B cell (primary cell): ENCODE measurements at regions not wholly inside any gene's neighbourhood (a gene's known extent, or its start where the extent isn't known, plus 50 kb on each side); places are given as distances from the start of the nearest gene placed in this dataset.

Experiments
- ATAC-seq: fragments of 200-7000 bp; cut with Tn5 transposase; one replicate; pipeline ENCODE4 v1.10.0; 2021; ENCODE audit warnings: low read depth, mild to moderate bottlenecking, moderate number of reproducible peaks, moderate library complexity
- CTCF ChIA-PET: fragments of 350-600 bp; sonication (Branson Sonifier 250); formaldehyde crosslinking; loops from one replicate; lab custom pipeline; 2021; ENCODE audit warnings: antibody characterized with exemption, inconsistent platforms; lab: Charles Lee
- POLR2A ChIA-PET: fragments of 350-600 bp; sonication (Branson Sonifier 250); formaldehyde crosslinking; loops from one replicate; lab custom pipeline; 2021; ENCODE audit warnings: antibody characterized with exemption; lab: Charles Lee
- DNase-seq: peaks from one replicate; pipeline ENCODE4 v3.0.0; 2013
- H2AFZ ChIP-seq: 2 replicates; pipeline ENCODE4 v1.6.1; 2012; ENCODE audit warnings: mild to moderate bottlenecking, low read depth, low read length; ENCODE audit not compliant: insufficient read depth, poor library complexity, severe bottlenecking
- H3K27ac ChIP-seq, 2 donors: 1 replicate in 1 of 2; 2 replicates in 1 of 2; pipeline ENCODE4 v1.5.1; 2012 to 2013; ENCODE audit warnings: low read length in 2 of 2, mild to moderate bottlenecking in 2 of 2, moderate library complexity in 1 of 2
- H3K27me3 ChIP-seq, 4 experiments: fragments of 200-600 bp in 1 of 4; sonication (generic) in 1 of 4; replicated peaks in 1 of 4; 1 replicate in 2 of 4; 2 replicates in 2 of 4; pipeline versions ENCODE4 v1.6.1 to v1.7.0; 2013 to 2016; ENCODE audit warnings: low read length in 3 of 4, mild to moderate bottlenecking in 2 of 4, mixed read lengths in 1 of 4, moderate library complexity in 1 of 4; ENCODE audit not compliant: insufficient read depth in 4 of 4, control insufficient read depth in 3 of 4; ENCODE audit errors: control extremely low read depth in 1 of 4
- H3K36me3 ChIP-seq, 2 experiments: replicated peaks in 1 of 2; 1 replicate in 1 of 2; 2 replicates in 1 of 2; pipeline versions ENCODE4 v1.6.1 to v1.7.1; 2013; ENCODE audit warnings: low read length in 1 of 2; ENCODE audit not compliant: insufficient read depth in 2 of 2, control insufficient read depth in 1 of 2; ENCODE audit errors: control extremely low read depth in 1 of 2, extremely low read depth in 1 of 2
- H3K4me1 ChIP-seq, 2 donors: fragments of 200-600 bp in 1 of 2; sonication (generic) in 1 of 2; 1 replicate in 1 of 2; 2 replicates in 1 of 2; pipeline versions ENCODE4 v1.5.1 to v1.6.1; 2013 to 2017; ENCODE audit warnings: low read length in 2 of 2; ENCODE audit not compliant: control insufficient read depth in 2 of 2, insufficient read depth in 2 of 2
- H3K4me2 ChIP-seq: replicated peaks from 2 replicates; pipeline ENCODE3; 2012; ENCODE audit warnings: mild to moderate bottlenecking, low read depth, low read length; ENCODE audit not compliant: poor library complexity, severe bottlenecking
- H3K4me3 ChIP-seq, 5 experiments: fragments of 200-600 bp in 1 of 5; sonication (generic) in 1 of 5; 1 replicate in 3 of 5; 2 replicates in 2 of 5; pipeline versions ENCODE4 v1.5.1 to v1.7.0; 2011 to 2016; ENCODE audit warnings: low read length in 4 of 5, mild to moderate bottlenecking in 4 of 5, low read depth in 2 of 5, control low read depth in 1 of 5, moderate library complexity in 1 of 5; ENCODE audit not compliant: insufficient read depth in 1 of 5; ENCODE audit errors: control extremely low read depth in 1 of 5, extremely low read depth in 1 of 5
- H3K79me2 ChIP-seq: fragments of 200-600 bp; sonication (generic); one replicate; pipeline ENCODE4 v1.6.0; 2016; ENCODE audit warnings: low read length; ENCODE audit not compliant: control insufficient read depth, insufficient read depth
- H3K9ac ChIP-seq: fragments of 200-600 bp; sonication (generic); 2 replicates; pipeline ENCODE4 v1.6.1; 2017; ENCODE audit warnings: mild to moderate bottlenecking, low read length, moderate library complexity
- H3K9me3 ChIP-seq, 3 donors: one replicate each; pipeline versions ENCODE4 v1.6.1 to v1.7.1; 2013; ENCODE audit warnings: low read length in 2 of 3; ENCODE audit not compliant: control insufficient read depth in 2 of 3, insufficient read depth in 1 of 3; ENCODE audit errors: control extremely low read depth in 1 of 3
- H4K20me1 ChIP-seq: 2 replicates; pipeline ENCODE4 v1.6.0; 2012; ENCODE audit warnings: mild to moderate bottlenecking, low read length; ENCODE audit not compliant: insufficient read depth, control insufficient read depth, poor library complexity, severe bottlenecking
- H3K27ac Mint-ChIP-seq: one replicate; pipeline ENCODE4 v1.8.0; 2021; ENCODE audit warnings: mixed read lengths
- H3K27me3 Mint-ChIP-seq: one replicate; pipeline ENCODE4 v1.8.0; 2021; ENCODE audit warnings: mixed read lengths
- H3K4me1 Mint-ChIP-seq: one replicate; pipeline ENCODE4 v1.8.0; 2021; ENCODE audit warnings: mixed read lengths
- H3K4me3 Mint-ChIP-seq: one replicate; pipeline ENCODE4 v1.8.0; 2021; ENCODE audit warnings: mixed read lengths
- H3K9me3 Mint-ChIP-seq: one replicate; pipeline ENCODE4 v1.8.0; 2022; ENCODE audit warnings: mixed read lengths; ENCODE audit not compliant: insufficient read depth
- EZH2 ChIP-seq: IDR thresholded peaks from 2 replicates; pipeline ENCODE4 v1.6.1; 2012; ENCODE audit warnings: borderline replicate concordance, low read depth, mild to moderate bottlenecking, moderate library complexity, low read length; ENCODE audit not compliant: insufficient read depth, poor library complexity, severe bottlenecking
- WGBS: methylation state at CpG from one replicate; pipeline ENCODE4 v1.1.5; 2013; ENCODE audit warnings: missing lambda C conversion rate; ENCODE audit not compliant: insufficient coverage; 5-methylcytosine and 5-hydroxymethylcytosine counted together
- intact Hi-C: fragments of 100-400 bp; cut with micrococcal nuclease; formaldehyde crosslinking; loops from one replicate; pipeline ENCODE4 v1.10.0; 2022
- TF ChIP-seq, protein P1 (sequence below): fragments of 200-600 bp; IDR thresholded peaks from one replicate; pipeline ENCODE4 v1.8.0; 2022; ENCODE audit warnings: antibody characterized with exemption, mild to moderate bottlenecking

DNA sequence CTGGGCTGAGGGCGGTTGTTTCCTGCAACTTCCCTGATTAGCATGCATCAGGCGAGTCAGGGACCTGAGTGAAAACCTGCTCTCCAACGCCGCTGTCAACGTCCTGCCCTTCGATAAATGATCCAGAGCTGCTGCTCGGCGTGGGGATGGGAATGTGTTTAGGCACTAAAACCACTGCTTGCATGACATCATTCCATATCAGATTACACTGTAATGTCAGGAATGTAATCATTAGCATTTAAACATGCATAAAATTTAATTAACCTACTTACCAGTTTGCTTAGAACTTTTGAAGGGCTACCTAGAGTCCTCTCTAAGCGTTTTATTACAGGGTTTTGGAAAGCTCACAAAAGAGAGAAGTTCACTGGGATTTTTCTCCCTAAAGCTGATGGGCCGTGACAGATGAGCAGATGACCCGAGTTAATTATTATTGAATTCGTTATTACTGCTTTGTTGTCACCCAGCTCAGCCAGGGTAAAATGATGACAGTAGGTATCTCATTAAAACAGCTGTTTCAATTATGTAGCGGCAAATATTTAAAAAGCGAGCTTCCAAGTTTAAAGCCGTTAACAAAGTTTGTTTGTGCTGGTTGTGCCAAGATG lies 685.6 kb upstream of the SALL3 start:
- H3K9me3 ChIP-seq = peaks cover 0 to 25% (median 0%) of the 10 kb centered on the region in 3 donors
- H3K36me3 ChIP-seq = no peaks in the 10 kb centered on the region
- no peak overlapping the region for H3K4me3 Mint-ChIP-seq
- WGBS = 81% methylated on average over 8 of the region's 15 CpGs
- no peaks in the 10 kb centered on the region for H3K79me2 ChIP-seq
- no peak for ATAC-seq
- H3K27me3 ChIP-seq = no peaks in the 10 kb centered on the region
- TF ChIP-seq EZH2 = no peak
- TF ChIP-seq, protein P1, sequence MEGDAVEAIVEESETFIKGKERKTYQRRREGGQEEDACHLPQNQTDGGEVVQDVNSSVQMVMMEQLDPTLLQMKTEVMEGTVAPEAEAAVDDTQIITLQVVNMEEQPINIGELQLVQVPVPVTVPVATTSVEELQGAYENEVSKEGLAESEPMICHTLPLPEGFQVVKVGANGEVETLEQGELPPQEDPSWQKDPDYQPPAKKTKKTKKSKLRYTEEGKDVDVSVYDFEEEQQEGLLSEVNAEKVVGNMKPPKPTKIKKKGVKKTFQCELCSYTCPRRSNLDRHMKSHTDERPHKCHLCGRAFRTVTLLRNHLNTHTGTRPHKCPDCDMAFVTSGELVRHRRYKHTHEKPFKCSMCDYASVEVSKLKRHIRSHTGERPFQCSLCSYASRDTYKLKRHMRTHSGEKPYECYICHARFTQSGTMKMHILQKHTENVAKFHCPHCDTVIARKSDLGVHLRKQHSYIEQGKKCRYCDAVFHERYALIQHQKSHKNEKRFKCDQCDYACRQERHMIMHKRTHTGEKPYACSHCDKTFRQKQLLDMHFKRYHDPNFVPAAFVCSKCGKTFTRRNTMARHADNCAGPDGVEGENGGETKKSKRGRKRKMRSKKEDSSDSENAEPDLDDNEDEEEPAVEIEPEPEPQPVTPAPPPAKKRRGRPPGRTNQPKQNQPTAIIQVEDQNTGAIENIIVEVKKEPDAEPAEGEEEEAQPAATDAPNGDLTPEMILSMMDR = no peak
- no peaks in the 10 kb centered on the region for H4K20me1 ChIP-seq
- H2AFZ ChIP-seq = no peak overlapping the region
- H3K4me1 ChIP-seq = no peaks in the 10 kb centered on the region
- H3K27ac Mint-ChIP-seq = no peak overlapping the region
- CTCF ChIA-PET = no interaction called here
- H3K9me3 Mint-ChIP-seq = no peaks in the 10 kb centered on the region
- no peak overlapping the region for H3K9ac ChIP-seq
- no peak overlapping the region for H3K27ac ChIP-seq
- POLR2A ChIA-PET = no interaction called here
- no peak overlapping the region for H3K4me3 ChIP-seq
- H3K4me2 ChIP-seq = no peak overlapping the region
- intact Hi-C loops = no loop called here
- H3K4me1 Mint-ChIP-seq = no peaks in the 10 kb centered on the region
- no peak for DNase-seq
- H3K27me3 Mint-ChIP-seq = no peaks in the 10 kb centered on the region

DNA sequence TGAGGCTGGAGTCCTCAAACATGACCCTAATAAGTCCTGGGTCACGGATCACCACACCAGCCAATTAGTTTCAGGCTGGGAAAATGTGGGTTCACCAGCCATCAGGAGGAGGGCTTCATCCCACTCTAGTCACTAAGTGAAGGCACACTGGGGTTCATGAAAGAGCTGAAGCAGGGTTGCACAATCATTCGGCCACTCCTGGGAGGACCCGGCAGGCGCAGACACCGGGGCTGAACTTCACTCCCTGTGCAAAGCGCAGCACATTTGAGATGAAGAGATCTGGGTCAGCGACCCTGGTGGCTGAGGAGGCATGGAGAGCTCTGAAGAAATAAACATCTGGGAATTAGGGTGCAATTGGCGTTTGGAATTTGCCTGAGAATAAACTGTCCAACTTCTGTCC lies 684.4 kb upstream of the SALL3 start:
- H3K27me3 Mint-ChIP-seq = no peaks in the 10 kb centered on the region
- H3K4me3 Mint-ChIP-seq = no peak overlapping the region
- no peak for TF ChIP-seq EZH2
- TF ChIP-seq, protein P1 = no peak
- Histone ChIP-seq H3K4me2 (no peak overlapping the region), H3K79me2 (no peaks in the 10 kb centered on the region), H3K27me3 (no peaks in the 10 kb centered on the region), H3K4me1 (no peaks in the 10 kb centered on the region), H3K36me3 (no peaks in the 10 kb centered on the region), H3K27ac (no peak overlapping the region), H4K20me1 (no peaks in the 10 kb centered on the region), H3K9ac (no peak overlapping the region), H3K9me3 (peaks cover 0 to 20% (median 0%) of the 10 kb centered on the region in 3 donors), H3K4me3 (no peak overlapping the region), H2AFZ (no peak overlapping the region)
- H3K9me3 Mint-ChIP-seq = no peaks in the 10 kb centered on the region
- DNase-seq = no peak
- ChIA-PET POLR2A (no interaction called here), CTCF (no interaction called here)
- 83% methylated on average over 8 of the region's 8 CpGs for WGBS
- intact Hi-C loops = no loop called here
- H3K4me1 Mint-ChIP-seq = no peaks in the 10 kb centered on the region
- no peak overlapping the region for H3K27ac Mint-ChIP-seq
- ATAC-seq = no peak
